IMR-90 (cell line): ENCODE measurements at regions not wholly inside any gene's neighbourhood (a gene's known extent, or its start where the extent isn't known, plus 50 kb on each side); places are given as distances from the start of the nearest gene placed in this dataset.
"Not testable (repeated sequence)": the region's sequence is repeated elsewhere in the genome, so short reads cannot be mapped to it uniquely, and the experiment has no call there.

Experiments
- CTCF ChIP-seq: conservative IDR thresholded peaks from 2 replicates; pipeline ENCODE4 v1.5.1; 2012; ENCODE audit warnings: mild to moderate bottlenecking, low read depth, low read length, improper control_type of control experiment
- ELK1 ChIP-seq: fragments of 150-350 bp; IDR thresholded peaks from 2 replicates; pipeline ENCODE4 v1.6.1; 2016; ENCODE audit warnings: low read depth, mild to moderate bottlenecking, low read length, moderate library complexity, borderline replicate concordance
- POLR2A ChIP-seq: IDR thresholded peaks from 2 replicates; pipeline ENCODE4 v1.6.1; 2012; ENCODE audit warnings: mild to moderate bottlenecking, low read depth, low read length
- RFX5 ChIP-seq: IDR thresholded peaks from 2 replicates; pipeline ENCODE4 v1.8.0; 2012; ENCODE audit warnings: low read depth, mild to moderate bottlenecking, low read length, moderate library complexity

- TF ChIP-seq POLR2A, CTCF, RFX5, ELK1: not testable (repeated sequence)
Observed at GRCh38 chr7:50898604-50899477, 116.1 kb upstream of the GRB10 start.
